ENCODE measurements at regions not wholly inside any gene's neighbourhood (a gene's known extent, or its start where the extent isn't known, plus 50 kb on each side); places are given as distances from the start of the nearest gene placed in this dataset.

- no peak for TF ChIP-seq CTCF (IDR thresholded peaks at IDR 0.05)
- peak; percentile 3 for TF ChIP-seq POLR2AphosphoS5 (IDR thresholded peaks at IDR 0.05)
- no peak for TF ChIP-seq POLR2A (IDR thresholded peaks at IDR 0.05)
Observed at GRCh38 chr22:19597399-19597735, 73.2 kb upstream of the CLDN5 start.
